CD14-positive monocyte (primary cell): ENCODE measurements at regions not wholly inside any gene's neighbourhood (a gene's known extent, or its start where the extent isn't known, plus 50 kb on each side); places are given as distances from the start of the nearest gene placed in this dataset.

ENCODE experiments used
- DNase-seq, 3 donors: peaks; one replicate each; pipeline ENCODE4 v3.0.0-alpha.2; 2011 to 2022
- H2AFZ ChIP-seq: 2 replicates; pipeline ENCODE4 v1.6.0; 2012; ENCODE audit warnings: mild to moderate bottlenecking, low read depth, low read length, inconsistent platforms; ENCODE audit not compliant: insufficient read depth, poor library complexity, severe bottlenecking
- H3K27ac ChIP-seq, 2 donors: 1 replicate in 1 of 2; 2 replicates in 1 of 2; pipeline ENCODE4 v1.5.1; 2012 to 2013; ENCODE audit warnings: low read length in 2 of 2, control low read depth in 1 of 2, inconsistent platforms in 1 of 2, low read depth in 1 of 2, mild to moderate bottlenecking in 1 of 2
- H3K27me3 ChIP-seq, 2 donors: one replicate each; pipeline versions ENCODE4 v1.6.0 to v1.6.1; 2011 to 2013; ENCODE audit warnings: low read length in 2 of 2; ENCODE audit not compliant: control insufficient read depth in 2 of 2, insufficient read depth in 2 of 2
- H3K36me3 ChIP-seq, 2 donors: replicated peaks in 1 of 2; 1 replicate in 1 of 2; 2 replicates in 1 of 2; pipeline versions ENCODE4 v1.5.1 to v1.6.1; 2012 to 2013; ENCODE audit warnings: low read length in 2 of 2, control low read depth in 1 of 2, inconsistent platforms in 1 of 2, mild to moderate bottlenecking in 1 of 2; ENCODE audit not compliant: insufficient read depth in 2 of 2, control insufficient read depth in 1 of 2
- H3K4me1 ChIP-seq, 2 donors: 1 replicate in 1 of 2; 2 replicates in 1 of 2; pipeline versions ENCODE4 v1.5.1 to v1.6.1; 2012 to 2013; ENCODE audit warnings: low read length in 2 of 2, control low read depth in 1 of 2, inconsistent platforms in 1 of 2, mild to moderate bottlenecking in 1 of 2, moderate library complexity in 1 of 2; ENCODE audit not compliant: insufficient read depth in 2 of 2, control insufficient read depth in 1 of 2
- H3K4me2 ChIP-seq: replicated peaks from 2 replicates; pipeline ENCODE3; 2012; ENCODE audit warnings: low read length, moderate library complexity, mild to moderate bottlenecking; ENCODE audit not compliant: poor library complexity, severe bottlenecking; ENCODE audit errors: extremely low read depth
- H3K4me3 ChIP-seq, 3 experiments: fragments of 200-600 bp in 1 of 3; sonication (generic) in 1 of 3; replicated peaks in 1 of 3; 1 replicate in 2 of 3; 2 replicates in 1 of 3; pipeline ENCODE4 v1.5.1; 2011 to 2013; ENCODE audit warnings: low read length in 3 of 3, mild to moderate bottlenecking in 3 of 3, control low read depth in 2 of 3, low read depth in 2 of 3, inconsistent platforms in 1 of 3, moderate library complexity in 1 of 3
- H3K79me2 ChIP-seq: 2 replicates; pipeline ENCODE4 v1.6.0; 2012; ENCODE audit warnings: mild to moderate bottlenecking, control low read depth, inconsistent platforms, low read length, moderate library complexity; ENCODE audit not compliant: insufficient read depth
- H3K9ac ChIP-seq: 2 replicates; pipeline ENCODE4 v1.6.0; 2017; ENCODE audit warnings: low read length, mild to moderate bottlenecking; ENCODE audit not compliant: insufficient read depth, poor library complexity, severe bottlenecking
- H3K9me3 ChIP-seq, 2 donors: replicated peaks in 1 of 2; 1 replicate in 1 of 2; 2 replicates in 1 of 2; pipeline versions ENCODE4 v1.5.1 to v1.6.1; 2012 to 2013; ENCODE audit warnings: low read length in 2 of 2, control low read depth in 1 of 2; ENCODE audit not compliant: control insufficient read depth in 1 of 2, insufficient read depth in 1 of 2
- H4K20me1 ChIP-seq: 2 replicates; pipeline ENCODE4 v1.6.0; 2012; ENCODE audit warnings: mild to moderate bottlenecking, low read length, control low read depth, moderate library complexity; ENCODE audit not compliant: insufficient read depth
- H3K27ac Mint-ChIP-seq, 7 donors: one replicate each; pipeline ENCODE4 v1.8.0; 2020; ENCODE audit warnings: mild to moderate bottlenecking in 7 of 7, mixed read lengths in 7 of 7, moderate library complexity in 6 of 7, inconsistent platforms in 2 of 7
- H3K27me3 Mint-ChIP-seq, 3 donors: one replicate each; pipeline ENCODE4 v1.8.0; 2021 to 2022; ENCODE audit warnings: low read depth in 3 of 3, mild to moderate bottlenecking in 3 of 3, mixed read lengths in 3 of 3, moderate library complexity in 3 of 3, inconsistent platforms in 1 of 3
- H3K36me3 Mint-ChIP-seq, 2 donors: one replicate each; pipeline ENCODE4 v1.8.0; 2020; ENCODE audit warnings: mixed read lengths in 2 of 2, inconsistent platforms in 1 of 2, mild to moderate bottlenecking in 1 of 2
- H3K4me1 Mint-ChIP-seq: one replicate; pipeline ENCODE4 v1.8.0; 2020; ENCODE audit warnings: mild to moderate bottlenecking, mixed read lengths
- H3K4me3 Mint-ChIP-seq, 2 donors: one replicate each; pipeline ENCODE4 v1.8.0; 2020; ENCODE audit warnings: mild to moderate bottlenecking in 2 of 2, mixed read lengths in 2 of 2, moderate library complexity in 1 of 2
- H3K9me3 Mint-ChIP-seq, 7 donors: one replicate each; pipeline ENCODE4 v1.8.0; 2020 to 2022; ENCODE audit warnings: mixed read lengths in 7 of 7, mild to moderate bottlenecking in 6 of 7, moderate library complexity in 6 of 7, inconsistent platforms in 2 of 7
- CTCF ChIP-seq: fragments of 200-600 bp; IDR thresholded peaks from one replicate; pipeline ENCODE4 v1.8.0; 2022; ENCODE audit warnings: antibody characterized with exemption, mild to moderate bottlenecking
- WGBS: methylation state at CpG from one replicate; pipeline ENCODE4 v1.1.5; 2013; ENCODE audit warnings: missing lambda C conversion rate; ENCODE audit not compliant: insufficient coverage; 5-methylcytosine and 5-hydroxymethylcytosine counted together
- intact Hi-C, 2 donors: fragments of 100-400 bp; cut with micrococcal nuclease; formaldehyde crosslinking; loops; one replicate each; pipeline versions ENCODE4 v1.15.0 to v1.15.1; 2023

- no peak for TF ChIP-seq CTCF
- H3K36me3 ChIP-seq: no peaks in the 10 kb centered on the region
Measured at GRCh38 chr1:58905628-58906221, 121.9 kb upstream of the JUN start.

GRCh38 chr1:58907398-58907797 is 123.6 kb upstream of the JUN start:
- peaks cover 1 to 4% (median 4%) of the 10 kb centered on the region in 3 donors for H3K27me3 Mint-ChIP-seq
- Histone ChIP-seq H3K9ac (no peak overlapping the region), H3K27me3 (no peaks in the 10 kb centered on the region), H3K9me3 (no peaks in the 10 kb centered on the region), H4K20me1 (no peaks in the 10 kb centered on the region), H3K4me2 (no peak overlapping the region), H3K4me3 (no peak overlapping the region), H3K79me2 (no peaks in the 10 kb centered on the region), H3K4me1 (peaks cover 24 to 37% of the 10 kb centered on the region in 2 donors), H3K27ac (no peak overlapping the region), H3K36me3 (no peaks in the 10 kb centered on the region), H2AFZ (peak overlapping the region; percentile 7)
- peaks cover 0 to under 1% (median 0%) of the 10 kb centered on the region in 7 donors for H3K9me3 Mint-ChIP-seq
- peaks cover 31% of the 10 kb centered on the region for H3K4me1 Mint-ChIP-seq
- no peaks in the 10 kb centered on the region for H3K36me3 Mint-ChIP-seq
- H3K27ac Mint-ChIP-seq: no peak overlapping the region
- DNase-seq: no peak
- no peak for TF ChIP-seq CTCF
- intact Hi-C loops: loop anchor here (10.0 kb wide), 2 partner anchors 93 to 787 kb away; no protein-coding TSS in a partner anchor
- WGBS: 0% methylated on average over 1 of the region's 3 CpGs
- H3K4me3 Mint-ChIP-seq: no peak overlapping the region

More at GRCh38 chr1:58905628-58906221, 121.9 kb upstream of the JUN start:
- intact Hi-C loops: loop anchor here (10.0 kb wide), 2 partner anchors 91 to 789 kb away; no protein-coding TSS in a partner anchor
- Mint-ChIP-seq H3K36me3 (no peaks in the 10 kb centered on the region), H3K9me3 (peaks cover 0 to 2% (median 0%) of the 10 kb centered on the region in 7 donors), H3K27ac (no peak overlapping the region), H3K4me1 (peaks cover 37% of the 10 kb centered on the region), H3K27me3 (peaks cover 1 to 4% (median 4%) of the 10 kb centered on the region in 3 donors), H3K4me3 (no peak overlapping the region)
- H2AFZ ChIP-seq: no peak overlapping the region
- 100% methylated on average over 1 of the region's 3 CpGs for WGBS
- H3K79me2 ChIP-seq: no peaks in the 10 kb centered on the region
- H4K20me1 ChIP-seq: no peaks in the 10 kb centered on the region
- H3K4me1 ChIP-seq: peaks cover 24 to 41% of the 10 kb centered on the region in 2 donors
- H3K9me3 ChIP-seq: no peaks in the 10 kb centered on the region
- no peak overlapping the region for H3K9ac ChIP-seq
- no peak overlapping the region for H3K27ac ChIP-seq
- DNase-seq: no peak
- no peak overlapping the region for H3K4me3 ChIP-seq
- no peaks in the 10 kb centered on the region for H3K27me3 ChIP-seq
- H3K4me2 ChIP-seq: no peak overlapping the region
